Skin epidermis (tissue), 12 donors: ENCODE measurements at regions not wholly inside any gene's neighbourhood (a gene's known extent, or its start where the extent isn't known, plus 50 kb on each side); places are given as distances from the start of the nearest gene placed in this dataset.
"Not testable (repeated sequence)": the region's sequence is repeated elsewhere in the genome, so short reads cannot be mapped to it uniquely, and the experiment has no call there.

Experiments
- H3K27ac ChIP-seq, 21 experiments: fragments of 200-600 bp; sonication (generic) in 11 of 21; one replicate each; pipeline ENCODE4 v1.5.0; 2020; ENCODE audit warnings: mild to moderate bottlenecking in 3 of 21, inconsistent platforms in 2 of 21, moderate library complexity in 2 of 21
- H3K4me3 ChIP-seq, 7 experiments: fragments of 200-600 bp; sonication (generic) in 2 of 7; one replicate each; pipeline ENCODE4 v1.5.0; 2020; ENCODE audit warnings: inconsistent platforms in 2 of 7, mild to moderate bottlenecking in 2 of 7, moderate library complexity in 1 of 7

DNA sequence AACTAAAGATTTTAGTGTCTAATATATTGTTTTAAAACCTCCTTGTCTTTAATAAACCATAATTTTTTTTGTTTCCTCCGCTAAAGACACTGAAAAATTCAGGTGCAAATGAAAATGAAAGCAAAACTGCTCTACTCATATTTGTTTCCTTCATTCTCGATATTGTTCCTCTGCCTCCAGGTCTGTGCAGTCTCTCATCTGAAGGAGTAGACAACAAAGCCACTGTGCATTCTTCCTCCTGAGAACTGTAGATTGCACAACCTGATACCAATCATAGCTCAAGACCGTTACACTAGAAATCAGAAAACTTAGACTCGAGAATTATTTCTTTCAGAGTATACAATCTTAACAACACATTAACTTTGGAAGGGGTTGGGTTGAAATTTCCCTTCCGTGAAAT is 373.1 kb upstream of the CXADR start:
- Histone ChIP-seq H3K27ac (no peak overlapping the region), H3K4me3 (peak overlapping the region in 5 of 7 experiments; percentile 3 to 41 (median 14))

DNA sequence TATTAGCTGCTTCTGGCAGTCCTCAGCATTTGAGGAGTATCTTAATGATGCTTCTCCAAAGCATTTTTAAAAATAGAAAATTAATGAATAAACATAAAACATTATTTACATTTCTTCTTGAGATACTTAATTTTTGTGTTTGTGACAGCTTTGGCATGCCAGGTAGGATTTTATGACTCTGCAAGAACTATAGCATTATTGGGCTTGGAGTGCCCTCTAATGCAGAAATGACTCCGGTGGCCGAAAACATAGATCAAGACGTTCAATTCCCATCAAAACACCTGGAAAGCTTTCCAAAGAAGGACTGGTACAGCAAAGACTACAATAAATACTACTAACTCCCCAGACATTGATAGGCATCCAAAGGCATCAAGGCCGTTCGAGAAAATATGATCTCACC is 366.4 kb upstream of the CXADR start:
- no peak overlapping the region for H3K4me3 ChIP-seq
- no peak overlapping the region for H3K27ac ChIP-seq

DNA sequence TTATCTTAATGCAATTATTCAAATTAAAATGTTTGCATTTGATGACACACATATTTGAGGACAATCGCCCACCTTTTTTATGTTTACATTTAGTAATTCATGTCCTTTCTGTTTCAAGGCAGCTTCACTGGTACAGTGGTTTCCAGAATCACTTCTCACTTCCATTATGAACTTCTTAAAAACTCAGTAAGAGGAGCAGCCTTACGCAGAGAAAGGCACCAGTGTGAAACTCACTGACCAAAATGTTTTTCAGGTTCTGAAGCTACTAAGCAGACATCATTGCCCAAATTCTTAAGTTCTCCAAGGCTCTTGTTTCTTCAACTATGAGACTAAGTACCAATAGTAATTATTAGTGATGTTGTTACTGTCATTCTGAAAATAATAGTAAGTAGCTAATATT is 353.1 kb upstream of the CXADR start:
- no peak overlapping the region for H3K27ac ChIP-seq
- no peak overlapping the region for H3K4me3 ChIP-seq

DNA sequence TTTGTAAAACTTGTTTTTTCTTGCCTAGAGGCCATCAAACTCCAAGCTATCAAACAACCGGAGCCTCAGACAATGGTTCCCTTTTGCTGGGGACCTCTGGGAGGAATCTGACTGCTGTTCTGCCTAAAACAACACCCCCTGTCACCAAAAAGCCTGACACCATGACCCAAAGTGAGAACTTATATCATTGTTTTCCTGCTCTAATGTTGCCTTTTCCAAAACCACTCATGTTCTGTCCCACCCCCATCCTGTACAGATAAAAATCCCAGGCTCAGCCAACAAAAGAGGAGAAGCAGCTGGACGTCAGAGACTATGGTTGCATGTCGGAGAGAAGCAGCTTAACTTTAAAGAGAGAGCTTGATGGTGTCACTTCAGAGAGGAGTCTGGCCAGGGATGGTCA is 327.2 kb upstream of the CXADR start:
- Histone ChIP-seq H3K27ac (no peak overlapping the region), H3K4me3 (no peak overlapping the region)

- no peak overlapping the region for H3K27ac ChIP-seq
- H3K4me3 ChIP-seq = no peak overlapping the region
Measured at GRCh38 chr21:17189963-17190362, 322.9 kb upstream of the CXADR start.

GRCh38 chr21:17191346-17191993 is 321.4 kb upstream of the CXADR start:
- no peak overlapping the region for H3K4me3 ChIP-seq

GRCh38 chr21:17195351-17195750 is 317.5 kb upstream of the CXADR start:
- Histone ChIP-seq H3K27ac (no peak overlapping the region), H3K4me3 (no peak overlapping the region)

More at GRCh38 chr21:17191346-17191993, 321.4 kb upstream of the CXADR start:
- no peak overlapping the region for H3K27ac ChIP-seq

GRCh38 chr21:17195976-17196375 is 316.9 kb upstream of the CXADR start:
- Histone ChIP-seq H3K4me3 (no peak overlapping the region), H3K27ac (no peak overlapping the region)

GRCh38 chr21:17196623-17197022 is 316.2 kb upstream of the CXADR start:
- H3K27ac ChIP-seq = no peak overlapping the region

GRCh38 chr21:17197996-17198395 is 314.8 kb upstream of the CXADR start:
- Histone ChIP-seq H3K4me3 (no peak overlapping the region), H3K27ac (no peak overlapping the region)

More at GRCh38 chr21:17196623-17197022, 316.2 kb upstream of the CXADR start:
- H3K4me3 ChIP-seq = no peak overlapping the region

DNA sequence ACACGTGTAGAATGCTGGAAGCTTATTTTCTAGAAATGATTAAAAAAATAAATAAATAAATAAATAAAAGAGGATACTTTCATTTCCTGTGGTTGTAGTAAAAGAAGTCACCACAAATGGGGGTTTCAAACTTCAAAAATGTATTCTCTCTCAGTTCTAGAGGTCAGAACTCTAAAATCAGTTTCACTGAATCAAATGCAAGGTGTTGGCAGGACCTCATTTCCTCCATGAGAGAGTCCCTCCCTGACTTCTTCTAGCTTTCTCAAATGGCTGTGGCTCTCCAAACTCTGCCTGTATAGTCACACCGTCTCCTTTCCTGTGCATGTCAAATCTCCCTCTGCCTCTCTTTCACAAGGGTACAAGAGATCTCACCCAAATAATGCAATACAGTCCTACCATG is 312.6 kb upstream of the CXADR start:
- H3K27ac ChIP-seq = no peak overlapping the region
- H3K4me3 ChIP-seq = no peak overlapping the region

DNA sequence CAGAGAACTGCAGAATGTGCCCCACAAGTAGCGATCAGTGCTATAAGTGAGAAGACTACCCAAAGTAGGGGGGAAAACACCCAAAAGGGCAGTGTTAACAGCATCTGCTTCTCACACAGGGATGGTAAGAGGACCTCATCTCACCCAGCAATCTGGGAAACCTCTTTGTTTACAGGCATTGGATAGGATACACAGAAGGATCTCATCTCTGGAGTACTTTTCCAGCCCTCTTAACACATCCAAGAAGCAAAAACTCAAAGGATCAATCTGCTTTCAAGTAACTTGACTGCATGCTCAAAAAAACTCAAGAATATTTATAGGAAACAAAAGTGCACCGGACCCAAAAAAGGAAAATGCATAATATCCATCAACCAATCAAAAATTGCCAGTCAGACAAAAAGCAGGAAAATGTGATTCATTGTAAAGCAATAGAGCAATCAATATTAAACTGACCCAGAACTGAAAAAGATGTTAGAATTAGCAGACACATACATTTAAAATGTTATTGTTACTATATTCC is 311.0 kb upstream of the CXADR start:
- Histone ChIP-seq H3K27ac (no peak overlapping the region), H3K4me3 (no peak overlapping the region)

DNA sequence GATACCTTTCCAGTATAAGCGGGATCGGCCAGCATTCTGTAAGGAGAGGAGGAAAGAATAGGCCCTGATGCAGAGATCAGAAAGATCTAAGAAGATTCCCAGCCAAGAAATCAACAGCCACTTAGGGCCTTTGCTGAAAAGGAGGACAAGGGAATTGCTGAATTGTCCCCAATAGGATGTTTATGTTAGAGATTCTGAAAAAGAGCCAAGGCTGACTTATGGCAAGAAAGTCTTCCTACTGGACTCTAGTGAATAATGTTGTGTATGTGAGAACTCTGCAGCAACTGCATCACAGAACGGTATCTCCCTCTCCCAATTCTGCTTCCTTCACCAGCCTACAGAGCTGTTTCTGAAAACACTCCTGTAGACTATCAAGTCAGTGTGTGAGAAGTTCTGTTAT is 298.0 kb upstream of the CXADR start:
- Histone ChIP-seq H3K27ac (no peak overlapping the region), H3K4me3 (no peak overlapping the region)

DNA sequence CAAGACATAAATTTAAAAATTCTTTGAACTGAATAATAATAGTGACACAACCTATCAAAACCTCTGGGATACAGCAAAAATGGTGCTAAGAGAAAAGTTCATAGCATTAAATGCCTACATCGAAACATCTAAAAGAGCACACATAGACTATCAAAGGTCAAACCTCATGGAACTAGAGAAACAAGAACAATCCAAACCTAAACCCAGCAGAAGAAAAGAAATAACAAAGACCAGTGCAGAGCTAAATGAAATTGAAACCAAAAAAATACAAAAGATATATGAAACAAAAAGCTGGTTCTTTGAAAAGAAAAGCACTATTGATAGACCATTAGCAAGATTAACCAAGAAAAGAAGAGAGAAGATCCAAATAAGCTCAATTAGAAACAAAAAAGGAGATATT is 293.8 kb upstream of the CXADR start:
- not testable (repeated sequence) for H3K4me3 ChIP-seq, H3K27ac ChIP-seq

DNA sequence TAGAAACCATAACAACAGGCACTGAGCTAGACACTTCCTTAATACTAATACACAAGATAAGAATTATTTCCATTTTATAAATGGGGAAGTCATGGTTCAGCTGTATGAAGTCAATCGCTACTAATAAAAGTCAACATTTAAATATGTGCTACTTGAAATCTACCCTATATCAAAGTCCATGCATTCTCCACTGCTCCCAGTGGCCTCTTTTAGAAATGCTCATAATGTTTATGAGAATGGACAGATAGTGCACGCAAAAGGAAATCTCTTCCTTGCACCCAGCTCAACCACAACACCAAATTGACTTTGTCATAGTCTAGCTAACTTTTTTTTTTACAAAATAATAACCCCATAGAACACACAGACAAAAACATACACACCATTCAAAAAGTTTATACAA is 281.7 kb upstream of the CXADR start:
- no peak overlapping the region for H3K4me3 ChIP-seq
- H3K27ac ChIP-seq = no peak overlapping the region

- no peak overlapping the region for H3K4me3 ChIP-seq
Measured at GRCh38 chr21:17231771-17232170, 281.1 kb upstream of the CXADR start.

GRCh38 chr21:17238468-17238867 is 274.4 kb upstream of the CXADR start:
- Histone ChIP-seq H3K27ac (no peak overlapping the region), H3K4me3 (no peak overlapping the region)

More at GRCh38 chr21:17231771-17232170, 281.1 kb upstream of the CXADR start:
- no peak overlapping the region for H3K27ac ChIP-seq

GRCh38 chr21:17250778-17251241 is 262.0 kb upstream of the CXADR start:
- H3K4me3 ChIP-seq = no peak overlapping the region

DNA sequence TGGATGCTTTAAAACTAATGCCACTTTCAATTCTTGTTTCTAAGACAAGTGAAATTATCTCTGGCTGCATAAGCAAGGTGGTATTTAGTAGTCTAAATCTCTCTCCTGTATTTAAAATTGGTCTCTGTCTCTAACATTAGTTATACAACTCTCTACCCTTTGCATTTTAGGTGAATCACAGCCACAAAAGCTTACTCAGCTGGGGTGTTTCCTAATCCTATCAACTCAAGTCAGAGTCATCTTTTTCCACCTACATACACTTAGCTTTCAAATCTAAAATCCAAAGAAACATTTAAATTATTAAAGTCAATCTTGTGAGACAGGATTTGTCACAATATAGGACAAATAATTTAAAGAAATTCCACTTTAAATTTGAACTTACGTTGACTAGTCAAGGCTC is 255.1 kb upstream of the CXADR start:
- Histone ChIP-seq H3K4me3 (no peak overlapping the region), H3K27ac (no peak overlapping the region)

More at GRCh38 chr21:17250778-17251241, 262.0 kb upstream of the CXADR start:
- no peak overlapping the region for H3K27ac ChIP-seq

- no peak overlapping the region for H3K4me3 ChIP-seq
- no peak overlapping the region for H3K27ac ChIP-seq
Measured at GRCh38 chr21:17264182-17264581, 248.7 kb upstream of the CXADR start.

GRCh38 chr21:17269760-17270159 is 243.1 kb upstream of the CXADR start:
- Histone ChIP-seq H3K4me3 (no peak overlapping the region), H3K27ac (no peak overlapping the region)

GRCh38 chr21:17270229-17270628 is 242.6 kb upstream of the CXADR start:
- Histone ChIP-seq H3K27ac (no peak overlapping the region), H3K4me3 (no peak overlapping the region)
